Fibroblast of mammary gland (primary cell): ENCODE measurements at regions not wholly inside any gene's neighbourhood (a gene's known extent, or its start where the extent isn't known, plus 50 kb on each side); places are given as distances from the start of the nearest gene placed in this dataset.

ENCODE experiments used
- DNase-seq: peaks from one replicate; pipeline ENCODE4 v3.0.0-alpha.2; 2010; ENCODE audit warnings: low read depth
- H3K4me3 ChIP-seq: 2 replicates; pipeline ENCODE4 v1.5.1; 2011; ENCODE audit warnings: low read depth, mild to moderate bottlenecking, low read length, moderate library complexity; ENCODE audit not compliant: control insufficient read depth
- TF ChIP-seq, protein P1 (sequence below): conservative IDR thresholded peaks from 2 replicates; pipeline ENCODE4 v1.5.1; 2011; ENCODE audit warnings: low read depth, low read length, inconsistent platforms; ENCODE audit not compliant: control insufficient read depth, insufficient read depth

DNA sequence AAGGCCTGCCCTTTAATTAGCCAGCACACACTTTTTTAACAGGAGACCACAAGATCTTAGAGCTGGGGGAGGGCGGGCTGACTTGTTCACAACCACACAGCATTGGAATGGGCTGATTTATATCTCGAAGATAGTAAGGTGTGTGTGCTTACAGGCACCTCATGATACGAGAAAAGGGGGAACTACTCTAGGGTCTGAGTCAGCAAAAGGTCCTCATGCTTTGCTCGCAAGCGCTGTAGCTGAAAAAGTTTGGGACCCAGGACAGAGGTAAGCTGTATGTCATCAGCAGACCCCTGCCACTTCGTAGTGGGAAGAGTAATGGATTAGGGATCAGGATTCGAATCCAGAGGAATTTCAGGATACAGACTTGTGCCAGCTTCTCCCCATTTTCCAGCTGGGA is 88.9 kb upstream of the RBM19 start:
- TF ChIP-seq, protein P1, sequence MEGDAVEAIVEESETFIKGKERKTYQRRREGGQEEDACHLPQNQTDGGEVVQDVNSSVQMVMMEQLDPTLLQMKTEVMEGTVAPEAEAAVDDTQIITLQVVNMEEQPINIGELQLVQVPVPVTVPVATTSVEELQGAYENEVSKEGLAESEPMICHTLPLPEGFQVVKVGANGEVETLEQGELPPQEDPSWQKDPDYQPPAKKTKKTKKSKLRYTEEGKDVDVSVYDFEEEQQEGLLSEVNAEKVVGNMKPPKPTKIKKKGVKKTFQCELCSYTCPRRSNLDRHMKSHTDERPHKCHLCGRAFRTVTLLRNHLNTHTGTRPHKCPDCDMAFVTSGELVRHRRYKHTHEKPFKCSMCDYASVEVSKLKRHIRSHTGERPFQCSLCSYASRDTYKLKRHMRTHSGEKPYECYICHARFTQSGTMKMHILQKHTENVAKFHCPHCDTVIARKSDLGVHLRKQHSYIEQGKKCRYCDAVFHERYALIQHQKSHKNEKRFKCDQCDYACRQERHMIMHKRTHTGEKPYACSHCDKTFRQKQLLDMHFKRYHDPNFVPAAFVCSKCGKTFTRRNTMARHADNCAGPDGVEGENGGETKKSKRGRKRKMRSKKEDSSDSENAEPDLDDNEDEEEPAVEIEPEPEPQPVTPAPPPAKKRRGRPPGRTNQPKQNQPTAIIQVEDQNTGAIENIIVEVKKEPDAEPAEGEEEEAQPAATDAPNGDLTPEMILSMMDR: no peak
- H3K4me3 ChIP-seq: no peak overlapping the region
- no peak for DNase-seq

DNA sequence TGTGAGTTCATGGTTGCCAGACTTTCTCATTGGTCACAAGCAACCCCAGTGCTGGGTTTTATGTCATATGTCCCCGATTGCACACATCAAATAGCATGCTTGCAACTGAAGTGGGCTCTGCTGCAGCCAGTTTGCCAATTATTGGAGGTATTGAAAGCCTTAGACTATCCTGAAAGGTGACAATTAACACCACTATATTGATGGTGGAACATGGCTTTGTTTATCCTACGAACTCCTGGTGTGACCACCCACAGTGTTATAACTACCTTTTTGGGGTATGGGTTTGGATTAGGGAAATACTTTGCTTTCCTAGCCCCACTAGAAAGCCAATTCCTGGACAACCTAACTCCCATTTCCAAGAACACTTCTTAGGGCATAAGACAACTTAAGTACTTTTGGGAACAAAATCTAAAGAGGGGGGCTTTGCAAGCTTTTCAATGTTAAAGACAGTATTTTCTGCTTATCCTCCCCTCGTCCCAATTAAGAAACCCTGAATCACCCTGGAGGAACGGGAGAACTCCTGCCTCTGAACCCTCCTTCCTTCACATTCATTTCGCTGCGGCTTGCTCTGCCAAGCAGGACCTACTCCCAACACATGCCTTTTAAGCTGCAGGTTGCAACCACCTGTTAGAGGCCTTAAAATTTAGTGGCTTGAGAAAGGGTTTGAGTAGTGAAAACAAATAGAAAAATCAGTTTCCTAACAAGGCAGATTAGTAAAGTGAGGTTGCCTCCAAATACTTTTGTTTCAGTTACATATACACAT is 80.3 kb upstream of the RBM19 start:
- TF ChIP-seq, protein P1: no peak
- no peak overlapping the region for H3K4me3 ChIP-seq
- no peak for DNase-seq

DNA sequence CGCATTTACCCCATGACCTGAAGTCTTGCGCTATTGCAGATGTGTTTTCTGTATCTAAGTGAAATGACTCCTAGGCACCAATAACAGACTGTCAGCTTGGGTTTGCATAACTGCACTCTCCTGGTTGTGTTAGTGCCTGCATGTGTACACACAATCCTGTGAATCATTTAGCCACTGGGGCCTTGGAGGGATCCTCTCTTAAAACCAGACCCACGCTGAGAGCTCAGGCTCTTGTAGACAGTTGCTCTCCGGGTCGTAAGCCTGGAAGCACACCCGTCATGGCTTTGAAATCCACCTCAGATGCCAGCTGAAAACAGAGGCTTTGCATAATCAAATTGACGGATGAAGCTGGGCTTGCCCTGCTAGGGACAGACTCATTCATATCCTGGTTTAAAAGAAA is 79.2 kb upstream of the RBM19 start:
- peak; percentile 33 for DNase-seq
- H3K4me3 ChIP-seq: no peak overlapping the region
- TF ChIP-seq, protein P1: no peak

DNA sequence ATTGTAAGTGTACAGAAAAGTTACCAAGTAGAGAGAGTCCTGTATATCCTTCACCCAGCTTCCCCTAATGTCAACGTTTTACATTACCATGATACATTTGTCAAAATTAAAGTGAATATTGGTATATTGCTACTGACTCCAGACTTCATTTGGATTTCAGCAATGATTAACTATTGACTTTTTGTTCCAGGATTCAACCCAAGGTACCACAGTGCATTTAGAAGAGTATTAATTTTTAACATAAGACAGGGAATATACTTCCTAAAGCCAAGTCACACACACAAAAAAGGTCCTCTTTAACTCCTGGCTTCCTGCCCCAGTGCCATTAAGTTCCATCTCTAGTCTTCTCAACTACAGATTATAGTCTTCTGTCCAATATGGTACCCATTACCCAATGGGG is 75.5 kb upstream of the RBM19 start:
- DNase-seq: no peak
- TF ChIP-seq, protein P1: no peak
- H3K4me3 ChIP-seq: no peak overlapping the region

DNA sequence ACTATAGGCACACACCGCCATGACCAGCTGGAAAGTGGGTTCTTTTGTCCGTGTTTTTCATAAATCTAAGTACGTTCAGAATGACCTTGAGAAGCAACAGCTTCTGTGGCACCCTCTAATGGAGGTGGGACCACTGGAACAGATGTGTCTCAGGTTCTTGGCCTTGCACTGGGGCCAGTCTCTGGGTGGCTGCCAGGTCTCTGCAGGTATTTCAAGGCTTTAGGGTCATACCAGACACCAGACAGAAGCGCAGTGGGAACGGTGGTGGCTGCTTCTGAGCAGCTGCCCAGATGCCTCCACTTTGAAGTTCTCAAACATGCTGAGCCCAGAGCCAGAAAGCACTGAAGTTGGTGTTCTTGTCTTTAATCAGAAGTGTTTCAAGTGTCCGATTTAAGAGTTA is 75.0 kb upstream of the RBM19 start:
- H3K4me3 ChIP-seq: no peak overlapping the region
- no peak for DNase-seq
- TF ChIP-seq, protein P1: no peak

DNA sequence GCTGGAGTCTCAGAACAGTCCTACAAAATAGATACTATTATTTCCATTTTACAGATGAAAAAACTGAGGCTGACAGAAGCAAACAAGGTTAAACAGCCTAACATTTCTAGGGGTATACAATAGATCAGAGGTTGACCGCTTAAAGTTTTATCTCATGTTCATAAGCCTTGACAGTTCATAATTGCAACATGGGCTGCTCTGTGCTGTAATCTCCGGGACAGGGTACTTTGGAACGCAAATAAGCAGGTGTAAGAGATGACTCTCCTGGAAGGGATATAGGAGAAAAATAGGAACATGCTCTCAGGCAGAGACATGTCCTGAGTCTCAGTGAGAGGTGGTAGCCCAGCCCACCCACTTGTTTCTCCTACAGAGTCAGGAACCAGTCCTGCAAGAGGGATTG is 72.8 kb upstream of the RBM19 start:
- no peak for DNase-seq
- TF ChIP-seq, protein P1: no peak
- no peak overlapping the region for H3K4me3 ChIP-seq
